Kidney epithelial cell (primary cell): ENCODE measurements at regions not wholly inside any gene's neighbourhood (a gene's known extent, or its start where the extent isn't known, plus 50 kb on each side); places are given as distances from the start of the nearest gene placed in this dataset.

Experiments
- DNase-seq: peaks from one replicate; pipeline ENCODE4 v3.0.0-alpha.2; 2010; ENCODE audit warnings: low read depth
- H3K27me3 ChIP-seq: 2 replicates; pipeline ENCODE4 v1.6.0; 2011; ENCODE audit warnings: low read length; ENCODE audit not compliant: control insufficient read depth, insufficient read depth
- H3K36me3 ChIP-seq: 2 replicates; pipeline ENCODE4 v1.5.1; 2011; ENCODE audit warnings: low read length; ENCODE audit not compliant: control insufficient read depth, insufficient read depth
- H3K4me3 ChIP-seq: 2 replicates; pipeline ENCODE4 v1.5.1; 2011; ENCODE audit warnings: low read depth, mild to moderate bottlenecking, control low read depth, low read length
- CTCF ChIP-seq: IDR thresholded peaks from 2 replicates; pipeline ENCODE4 v1.5.1; 2011; ENCODE audit warnings: mild to moderate bottlenecking, moderate library complexity, low read length, control low read depth, inconsistent platforms; ENCODE audit not compliant: insufficient read depth, poor library complexity, severe bottlenecking

GRCh38 chr4:189301692-189302091 is 639.0 kb upstream of the FRG1 start:
- DNase-seq, result no peak
- H3K4me3 ChIP-seq, result no peak overlapping the region
- no peaks in the 10 kb centered on the region for H3K27me3 ChIP-seq
- no peaks in the 10 kb centered on the region for H3K36me3 ChIP-seq
- TF ChIP-seq CTCF, result no peak

- no peak for TF ChIP-seq CTCF
- no peaks in the 10 kb centered on the region for H3K27me3 ChIP-seq
- no peak overlapping the region for H3K4me3 ChIP-seq
- H3K36me3 ChIP-seq, result no peaks in the 10 kb centered on the region
- no peak for DNase-seq
These were observed 638.0 kb upstream of the FRG1 start for GRCh38 chr4:189302719-189303118.

- H3K36me3 ChIP-seq, result no peaks in the 10 kb centered on the region
- no peak for TF ChIP-seq CTCF
- no peak for DNase-seq
- no peak overlapping the region for H3K4me3 ChIP-seq
- no peaks in the 10 kb centered on the region for H3K27me3 ChIP-seq
These were observed 636.5 kb upstream of the FRG1 start for GRCh38 chr4:189304167-189304566.

- no peak for TF ChIP-seq CTCF
- DNase-seq, result no peak
- Histone ChIP-seq H3K27me3 (no peaks in the 10 kb centered on the region), H3K36me3 (no peaks in the 10 kb centered on the region), H3K4me3 (no peak overlapping the region)
These were observed 635.9 kb upstream of the FRG1 start for GRCh38 chr4:189304809-189305208.

- TF ChIP-seq CTCF, result no peak
- no peak overlapping the region for H3K4me3 ChIP-seq
- no peak for DNase-seq
- H3K27me3 ChIP-seq, result no peaks in the 10 kb centered on the region
- H3K36me3 ChIP-seq, result no peaks in the 10 kb centered on the region
These were observed 635.2 kb upstream of the FRG1 start for GRCh38 chr4:189305500-189305899.

GRCh38 chr4:189311251-189311650 is 629.4 kb upstream of the FRG1 start:
- H3K36me3 ChIP-seq, result no peaks in the 10 kb centered on the region
- no peak for DNase-seq
- no peak for TF ChIP-seq CTCF
- no peak overlapping the region for H3K4me3 ChIP-seq
- no peaks in the 10 kb centered on the region for H3K27me3 ChIP-seq
